NT2/D1 (cell line): ENCODE measurements at regions not wholly inside any gene's neighbourhood (a gene's known extent, or its start where the extent isn't known, plus 50 kb on each side); places are given as distances from the start of the nearest gene placed in this dataset.

Source experiments
- SUZ12 ChIP-seq: IDR thresholded peaks from 2 replicates; pipeline ENCODE4 v1.6.1; 2011; ENCODE audit not compliant: insufficient read length, insufficient read depth; ENCODE audit errors: extremely low read depth
- YY1 ChIP-seq: IDR thresholded peaks from 2 replicates; pipeline ENCODE4 v1.6.1; 2011; ENCODE audit not compliant: insufficient read length, insufficient read depth
- ZNF274 ChIP-seq: IDR thresholded peaks from 2 replicates; pipeline ENCODE4 v1.6.1; 2011; ENCODE audit warnings: mild to moderate bottlenecking, low read depth, low read length

- no peak for TF ChIP-seq SUZ12
- TF ChIP-seq YY1 = no peak
- TF ChIP-seq ZNF274 = no peak
Measured at GRCh38 chr16:25575363-25575762, 116.4 kb upstream of the HS3ST4 start.
